ENCODE measurements at regions not wholly inside any gene's neighbourhood (a gene's known extent, or its start where the extent isn't known, plus 50 kb on each side); places are given as distances from the start of the nearest gene placed in this dataset.

DNA sequence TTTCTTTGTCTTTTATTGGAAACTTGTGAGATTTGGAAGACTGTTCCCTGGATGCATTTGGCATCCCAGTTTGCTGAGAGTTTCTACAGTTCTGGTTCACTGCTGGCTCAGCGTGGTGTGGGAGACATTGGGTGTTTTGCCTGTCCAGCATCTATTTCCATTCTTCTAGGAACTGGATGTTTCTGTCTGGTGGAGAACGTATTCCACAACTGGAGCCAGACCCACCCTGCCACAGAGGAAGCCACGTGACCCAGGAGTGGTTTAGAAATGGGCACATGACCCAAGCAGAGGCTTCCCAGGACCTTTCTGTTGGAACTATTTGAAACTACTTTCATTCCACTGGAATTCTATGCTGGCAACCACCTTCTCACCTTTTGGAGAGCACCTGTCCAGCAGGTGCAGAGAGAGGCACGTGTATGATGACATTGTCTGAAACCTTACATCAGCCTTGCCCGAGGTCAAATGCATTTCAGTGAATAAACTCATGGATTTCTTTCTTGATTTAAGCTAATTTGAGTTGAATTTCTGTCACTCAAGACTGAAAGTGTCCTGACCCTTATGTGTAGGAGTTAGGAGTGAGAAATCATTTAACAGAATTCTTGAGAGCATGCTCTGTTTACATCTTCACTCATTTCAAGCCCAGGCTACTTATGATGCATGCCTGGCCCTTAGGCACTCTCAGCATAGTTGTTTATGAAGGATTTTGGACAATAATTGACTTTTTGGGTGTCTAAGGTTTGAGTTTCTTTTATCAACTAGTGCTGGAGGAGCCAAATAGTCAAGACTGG, 121.8 kb downstream of the AKAP11 start:
- no peak for DNase-seq
- TF ChIP-seq GATA1 (IDR thresholded peaks at IDR 0.05; ENCODE audit: low read depth, low read length) (no peak), POLR2A (IDR thresholded peaks at IDR 0.05; ENCODE audit: low read length) (no peak)

DNA sequence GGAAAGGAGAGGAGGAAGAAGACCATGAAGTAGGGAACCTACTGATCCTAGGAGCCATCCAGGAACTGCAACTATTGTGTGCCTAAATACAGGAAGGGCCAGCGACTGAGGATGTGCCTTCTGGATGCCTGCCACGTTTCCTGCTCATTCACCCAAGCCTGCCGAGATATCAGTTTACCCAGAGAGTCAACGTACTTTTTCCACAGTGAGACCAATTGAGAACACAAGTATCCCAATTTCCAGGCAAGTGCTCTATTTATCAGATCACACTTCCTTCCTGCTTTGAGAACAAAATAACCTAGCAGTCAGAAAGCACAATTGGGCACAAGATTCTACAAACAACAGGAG, 122.4 kb downstream of the AKAP11 start:
- no peak for DNase-seq
- no peak for TF ChIP-seq GATA1 (IDR thresholded peaks at IDR 0.05; ENCODE audit: low read depth, low read length)
- no peak for TF ChIP-seq POLR2A (IDR thresholded peaks at IDR 0.05; ENCODE audit: low read length)

- DNase-seq, result no peak
- TF ChIP-seq GATA1 (IDR thresholded peaks at IDR 0.05; ENCODE audit: low read depth, low read length), result no peak
- TF ChIP-seq POLR2A (IDR thresholded peaks at IDR 0.05; ENCODE audit: low read length), result no peak
Measured at GRCh38 chr13:42394711-42395085, 122.7 kb downstream of the AKAP11 start.

- TF ChIP-seq POLR2A (IDR thresholded peaks at IDR 0.05; ENCODE audit: low read length) (no peak), GATA1 (IDR thresholded peaks at IDR 0.05; ENCODE audit: low read depth, low read length) (no peak)
- no peak for DNase-seq
Measured at GRCh38 chr13:42395086-42395821, 123.3 kb downstream of the AKAP11 start.

GRCh38 chr13:42396501-42396900, 124.5 kb downstream of the AKAP11 start:
- no peak for DNase-seq
- TF ChIP-seq POLR2A (IDR thresholded peaks at IDR 0.05; ENCODE audit: low read length) (no peak), GATA1 (IDR thresholded peaks at IDR 0.05; ENCODE audit: low read depth, low read length) (no peak)

DNA sequence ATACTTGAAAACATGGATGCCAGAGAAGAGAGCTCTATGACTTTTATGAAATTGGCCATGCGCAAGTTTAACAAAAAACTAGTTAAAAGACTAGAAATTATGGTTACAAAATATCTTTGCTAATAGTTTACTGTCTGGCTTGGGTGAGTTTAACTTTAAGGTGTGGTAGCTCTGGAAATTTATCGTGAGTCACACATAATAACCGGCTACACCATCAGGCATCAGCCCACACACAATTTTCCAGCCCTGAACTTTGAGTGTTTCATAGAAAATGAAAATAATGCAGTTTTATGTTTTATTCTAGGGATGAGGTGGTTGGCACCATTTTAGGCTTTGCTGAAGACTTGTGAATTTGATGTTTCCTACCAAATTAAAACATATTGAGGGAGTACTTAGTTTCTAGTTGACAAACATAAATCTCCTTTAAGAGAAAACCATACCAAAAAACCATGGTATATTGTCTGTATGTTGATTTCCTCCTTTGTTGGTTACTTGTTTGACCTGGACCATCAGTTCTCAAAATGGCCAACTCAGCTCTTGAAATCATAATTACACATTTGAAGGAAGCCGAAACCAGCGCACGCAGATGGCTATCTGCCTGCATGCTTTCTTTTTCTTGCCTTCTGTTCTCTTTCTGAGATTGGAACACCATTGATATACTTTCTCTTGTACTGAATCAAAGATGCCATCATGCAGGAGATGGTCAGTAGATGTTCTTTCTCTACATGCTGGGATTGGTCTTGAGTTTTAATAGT, 125.1 kb downstream of the AKAP11 start:
- TF ChIP-seq GATA1 (IDR thresholded peaks at IDR 0.05; ENCODE audit: low read depth, low read length), result no peak
- no peak for TF ChIP-seq POLR2A (IDR thresholded peaks at IDR 0.05; ENCODE audit: low read length)
- no peak for DNase-seq

GRCh38 chr13:42398533-42398932, 126.6 kb downstream of the AKAP11 start:
- no peak for DNase-seq
- no peak for TF ChIP-seq GATA1 (IDR thresholded peaks at IDR 0.05; ENCODE audit: low read depth, low read length)
- TF ChIP-seq POLR2A (IDR thresholded peaks at IDR 0.05; ENCODE audit: low read length), result no peak

DNA sequence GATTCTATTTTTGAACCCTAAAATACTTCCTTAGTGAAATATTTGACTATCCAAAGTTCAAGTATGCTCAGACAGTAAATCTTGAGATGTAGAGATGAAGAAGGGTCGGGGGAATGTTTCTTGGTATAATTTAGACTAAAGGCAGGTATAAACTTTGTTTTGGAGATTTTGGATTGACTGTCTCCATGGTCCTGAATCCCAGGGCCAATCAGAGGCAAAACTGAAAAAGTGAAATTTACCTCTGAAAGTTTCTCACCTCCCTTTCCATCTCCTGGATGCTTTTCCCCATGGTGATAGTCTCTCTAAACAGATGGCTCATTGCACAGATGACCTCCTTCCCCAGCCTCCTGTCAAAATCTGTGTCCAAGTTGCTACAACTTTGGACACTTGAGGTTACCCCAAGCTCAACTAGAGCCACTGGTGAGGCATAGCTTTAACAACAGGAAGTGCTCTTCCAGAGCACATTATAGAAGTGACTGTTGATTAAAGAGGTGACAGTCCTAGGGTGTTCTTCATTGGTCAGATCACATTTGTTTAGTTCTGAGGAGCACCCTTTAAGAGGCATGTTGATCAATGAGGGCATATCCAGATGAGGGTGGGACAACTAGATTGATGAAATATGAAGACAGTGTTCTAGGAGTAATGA, 128.4 kb downstream of the AKAP11 start:
- no peak for TF ChIP-seq POLR2A (IDR thresholded peaks at IDR 0.05; ENCODE audit: low read length)
- TF ChIP-seq GATA1 (IDR thresholded peaks at IDR 0.05; ENCODE audit: low read depth, low read length), result no peak
- DNase-seq, result no peak

DNA sequence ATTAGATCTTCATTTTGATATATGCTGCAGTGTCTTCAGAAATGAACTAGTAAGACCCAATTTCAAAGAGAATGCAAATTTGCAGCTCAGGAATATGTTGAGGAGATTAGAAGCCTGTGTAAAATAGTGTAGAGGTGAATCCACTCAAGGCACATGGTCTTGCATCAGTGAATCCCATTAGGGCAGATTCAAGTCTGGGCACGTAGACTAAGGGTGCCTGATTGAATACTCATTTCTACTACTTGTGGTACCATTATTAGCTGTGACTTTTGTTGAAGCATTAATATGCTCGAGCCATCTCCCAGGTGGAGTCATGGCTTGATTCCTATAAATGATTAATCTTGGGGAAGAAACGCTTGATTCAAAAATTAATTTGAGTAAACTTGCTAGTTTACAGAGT, 129.4 kb downstream of the AKAP11 start:
- TF ChIP-seq POLR2A (IDR thresholded peaks at IDR 0.05; ENCODE audit: low read length), result no peak
- TF ChIP-seq GATA1 (IDR thresholded peaks at IDR 0.05; ENCODE audit: low read depth, low read length), result no peak
- no peak for DNase-seq

- TF ChIP-seq GATA1 (IDR thresholded peaks at IDR 0.05; ENCODE audit: low read depth, low read length) (no peak), POLR2A (IDR thresholded peaks at IDR 0.05; ENCODE audit: low read length) (no peak)
- no peak for DNase-seq
Measured at GRCh38 chr13:42405665-42406390, 133.9 kb downstream of the AKAP11 start.

- TF ChIP-seq POLR2A (IDR thresholded peaks at IDR 0.05; ENCODE audit: low read length) (no peak), GATA1 (IDR thresholded peaks at IDR 0.05; ENCODE audit: low read depth, low read length) (no peak)
- no peak for DNase-seq
Measured at GRCh38 chr13:42409075-42409474, 137.1 kb downstream of the AKAP11 start.

DNA sequence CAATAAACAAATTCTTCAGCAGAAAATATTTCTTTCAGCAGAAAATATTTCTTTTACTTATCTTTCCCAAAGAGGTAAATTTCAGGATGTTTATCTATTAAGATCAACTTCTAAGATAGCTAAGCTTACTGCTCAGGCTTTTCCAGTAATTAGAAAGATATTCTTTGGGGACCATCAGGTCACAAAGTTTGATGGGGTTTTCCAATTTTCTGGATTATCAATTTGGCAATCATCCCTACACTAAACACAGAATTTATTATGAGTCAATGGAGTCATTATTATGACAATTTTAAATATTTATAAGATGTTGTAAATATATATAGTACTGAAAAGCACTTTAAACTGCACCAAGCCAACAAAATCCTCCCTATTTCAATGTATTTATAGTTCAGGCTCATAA, 137.6 kb downstream of the AKAP11 start:
- TF ChIP-seq GATA1 (IDR thresholded peaks at IDR 0.05; ENCODE audit: low read depth, low read length), result no peak
- TF ChIP-seq POLR2A (IDR thresholded peaks at IDR 0.05; ENCODE audit: low read length), result no peak
- DNase-seq, result no peak

GRCh38 chr13:42412812-42413483, 141.0 kb downstream of the AKAP11 start:
- no peak for DNase-seq
- TF ChIP-seq GATA1 (IDR thresholded peaks at IDR 0.05; ENCODE audit: low read depth, low read length) (no peak), POLR2A (IDR thresholded peaks at IDR 0.05; ENCODE audit: low read length) (no peak)
